Tibial nerve (tissue), 3 donors: ENCODE measurements at regions not wholly inside any gene's neighbourhood (a gene's known extent, or its start where the extent isn't known, plus 50 kb on each side); places are given as distances from the start of the nearest gene placed in this dataset.

Experiments used
- CTCF ChIP-seq, 5 experiments: fragments of 200-600 bp in 3 of 5; fragments of 450-650 bp in 2 of 5; sonication (generic) in 3 of 5; IDR thresholded peaks; one replicate each; pipeline ENCODE4 v1.5.1; 2016 to 2019; ENCODE audit warnings: antibody characterized with exemption in 5 of 5, mild to moderate bottlenecking in 3 of 5, moderate library complexity in 2 of 5
- POLR2A ChIP-seq, 2 donors: fragments of 450-650 bp; IDR thresholded peaks; one replicate each; pipeline ENCODE4 v1.6.1; 2017; ENCODE audit warnings: antibody characterized with exemption in 2 of 2, mild to moderate bottlenecking in 2 of 2, moderate library complexity in 2 of 2

- TF ChIP-seq CTCF (IDR thresholded peaks at IDR 0.05), result no peak
- TF ChIP-seq POLR2A (IDR thresholded peaks at IDR 0.05), result no peak
Observed at GRCh38 chr21:31509194-31510017, 150.1 kb upstream of the SOD1 start.
